ENCODE measurements at regions not wholly inside any gene's neighbourhood (a gene's known extent, or its start where the extent isn't known, plus 50 kb on each side); places are given as distances from the start of the nearest gene placed in this dataset.

DNA sequence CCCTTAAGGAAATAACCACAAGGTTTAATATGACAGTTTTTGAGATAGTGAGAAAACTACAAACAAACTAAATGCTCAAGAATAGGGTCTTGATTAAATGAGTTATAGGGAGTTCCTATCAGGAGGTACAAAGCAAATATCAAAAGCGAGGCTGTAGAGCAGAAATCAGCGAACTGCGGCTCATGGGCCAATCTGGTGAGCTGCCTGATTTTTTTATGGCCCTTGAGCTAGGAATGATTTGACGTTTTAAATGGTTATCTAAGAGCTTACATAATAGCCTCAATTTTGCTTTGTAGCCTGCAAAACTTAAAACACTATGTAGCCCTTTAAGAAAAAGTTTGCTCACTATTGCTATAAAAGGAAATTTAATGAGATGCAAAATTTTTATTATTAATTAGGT lies 62.2 kb downstream of the XCL2 start:
- H3F3A ChIP-seq (ENCODE audit: insufficient read depth), result no peaks in the 10 kb centered on the region
- H3K4me2 ChIP-seq (ENCODE audit: low read depth, low read length, poor library complexity, severe bottlenecking), result no peak overlapping the region
- no peaks in the 10 kb centered on the region for H3K9me3 ChIP-seq (ENCODE audit: insufficient read depth, low read length)
- no peaks in the 10 kb centered on the region for H3K9me2 ChIP-seq (replicated peaks; ENCODE audit: insufficient read depth, low read length)
- H3K36me3 ChIP-seq (ENCODE audit: low read length), result no peaks in the 10 kb centered on the region
- TF ChIP-seq CTCF (IDR thresholded peaks at IDR 0.05; ENCODE audit: insufficient read depth, low read length, poor library complexity, severe bottlenecking) (no peak), EZH2phosphoT487 (conservative IDR thresholded peaks at IDR 0.05; ENCODE audit: low read length) (no peak)
- no peak overlapping the region for H3K27ac ChIP-seq (ENCODE audit: low read depth, low read length)
- no peaks in the 10 kb centered on the region for H4K20me1 ChIP-seq (ENCODE audit: low read depth, low read length)
- no peaks in the 10 kb centered on the region for H3K27me3 ChIP-seq (ENCODE audit: low read length)
- no peak overlapping the region for H2AFZ ChIP-seq (ENCODE audit: low read depth, low read length, severe bottlenecking)
- H3K79me2 ChIP-seq (ENCODE audit: insufficient read depth, low read length), result no peaks in the 10 kb centered on the region
- no peak overlapping the region for H3K9ac ChIP-seq (ENCODE audit: low read length)
- no peak overlapping the region for H3K4me3 ChIP-seq (ENCODE audit: insufficient read depth, low read length, poor library complexity, severe bottlenecking)

GRCh38 chr1:168480997-168481396 lies 62.8 kb downstream of the XCL2 start:
- no peaks in the 10 kb centered on the region for H3F3A ChIP-seq (ENCODE audit: insufficient read depth)
- H3K27ac ChIP-seq (ENCODE audit: low read depth, low read length), result no peak overlapping the region
- H3K9me3 ChIP-seq (ENCODE audit: insufficient read depth, low read length), result no peaks in the 10 kb centered on the region
- no peaks in the 10 kb centered on the region for H3K9me2 ChIP-seq (replicated peaks; ENCODE audit: insufficient read depth, low read length)
- H3K36me3 ChIP-seq (ENCODE audit: low read length), result no peaks in the 10 kb centered on the region
- H2AFZ ChIP-seq (ENCODE audit: low read depth, low read length, severe bottlenecking), result no peak overlapping the region
- no peak overlapping the region for H3K4me2 ChIP-seq (ENCODE audit: low read depth, low read length, poor library complexity, severe bottlenecking)
- H4K20me1 ChIP-seq (ENCODE audit: low read depth, low read length), result no peaks in the 10 kb centered on the region
- H3K9ac ChIP-seq (ENCODE audit: low read length), result no peak overlapping the region
- H3K79me2 ChIP-seq (ENCODE audit: insufficient read depth, low read length), result no peaks in the 10 kb centered on the region
- TF ChIP-seq CTCF (IDR thresholded peaks at IDR 0.05; ENCODE audit: insufficient read depth, low read length, poor library complexity, severe bottlenecking) (no peak), EZH2phosphoT487 (conservative IDR thresholded peaks at IDR 0.05; ENCODE audit: low read length) (no peak)
- H3K4me3 ChIP-seq (ENCODE audit: insufficient read depth, low read length, poor library complexity, severe bottlenecking), result no peak overlapping the region
- H3K27me3 ChIP-seq (ENCODE audit: low read length), result no peaks in the 10 kb centered on the region

DNA sequence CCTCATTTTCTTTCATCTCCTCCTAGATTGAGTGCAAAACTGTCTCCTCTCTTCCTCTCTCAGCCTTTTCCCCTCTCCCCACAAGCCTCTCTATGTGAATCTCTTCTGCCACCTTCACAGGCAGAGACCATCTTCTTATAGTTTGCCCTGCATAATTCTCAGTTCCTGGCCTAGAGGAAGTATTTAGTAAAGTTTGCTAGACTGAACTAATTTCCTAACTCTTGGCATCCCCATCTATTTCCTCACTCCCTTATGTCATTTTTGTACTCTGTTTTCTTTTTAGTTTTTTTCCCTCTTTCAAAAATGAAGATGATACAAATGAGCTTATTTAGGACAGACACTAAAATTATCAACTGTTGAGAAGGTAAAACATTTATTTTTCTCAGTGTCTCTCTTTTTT lies 66.0 kb downstream of the XCL2 start:
- no peak overlapping the region for H2AFZ ChIP-seq (ENCODE audit: low read depth, low read length, severe bottlenecking)
- no peaks in the 10 kb centered on the region for H3K36me3 ChIP-seq (ENCODE audit: low read length)
- no peaks in the 10 kb centered on the region for H3F3A ChIP-seq (ENCODE audit: insufficient read depth)
- no peak overlapping the region for H3K27ac ChIP-seq (ENCODE audit: low read depth, low read length)
- no peak overlapping the region for H3K4me2 ChIP-seq (ENCODE audit: low read depth, low read length, poor library complexity, severe bottlenecking)
- no peak overlapping the region for H3K4me3 ChIP-seq (ENCODE audit: insufficient read depth, low read length, poor library complexity, severe bottlenecking)
- no peaks in the 10 kb centered on the region for H3K79me2 ChIP-seq (ENCODE audit: insufficient read depth, low read length)
- TF ChIP-seq EZH2phosphoT487 (conservative IDR thresholded peaks at IDR 0.05; ENCODE audit: low read length) (no peak), CTCF (IDR thresholded peaks at IDR 0.05; ENCODE audit: insufficient read depth, low read length, poor library complexity, severe bottlenecking) (no peak)
- H3K9me3 ChIP-seq (ENCODE audit: insufficient read depth, low read length), result no peaks in the 10 kb centered on the region
- H4K20me1 ChIP-seq (ENCODE audit: low read depth, low read length), result no peaks in the 10 kb centered on the region
- no peak overlapping the region for H3K9ac ChIP-seq (ENCODE audit: low read length)
- no peaks in the 10 kb centered on the region for H3K27me3 ChIP-seq (ENCODE audit: low read length)
- H3K9me2 ChIP-seq (replicated peaks; ENCODE audit: insufficient read depth, low read length), result no peaks in the 10 kb centered on the region

Measured in SU-DHL-6 (cell line).